ENCODE measurements at regions not wholly inside any gene's neighbourhood (a gene's known extent, or its start where the extent isn't known, plus 50 kb on each side); places are given as distances from the start of the nearest gene placed in this dataset.

DNA sequence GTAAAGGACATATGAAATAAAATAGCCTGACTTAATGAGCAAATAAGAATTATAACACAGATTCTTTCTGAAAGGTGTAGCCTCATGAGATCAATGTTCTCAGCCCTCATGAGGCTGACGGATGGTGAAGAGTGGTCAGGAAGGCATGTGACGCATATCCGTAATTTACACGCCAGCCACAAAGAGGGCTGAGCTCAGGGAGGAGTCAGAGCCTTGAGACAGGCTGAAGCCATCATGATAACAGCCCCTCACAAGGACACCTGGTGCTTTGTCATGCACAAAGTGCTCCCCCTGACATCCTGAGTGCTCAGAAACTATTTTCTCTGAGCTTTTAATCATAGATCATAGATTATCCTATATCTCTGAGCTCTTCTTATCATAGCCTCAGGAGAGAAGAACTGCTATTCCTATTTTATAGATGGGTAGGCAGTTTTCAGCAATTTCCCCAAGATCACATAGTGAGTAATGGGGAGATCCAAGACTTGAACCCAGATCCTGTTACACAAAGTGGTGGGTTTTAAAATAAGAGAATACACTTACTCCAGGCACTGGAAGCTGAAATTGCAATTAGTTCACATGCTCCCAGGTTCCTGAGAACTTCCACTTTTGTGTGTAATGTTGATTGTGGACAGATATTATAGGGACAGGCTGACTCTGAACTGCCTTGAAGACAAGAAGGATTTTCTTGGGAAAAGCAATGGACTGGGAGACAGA, 267.1 kb downstream of the RPLP1 start:
- H3K36me3 Mint-ChIP-seq (ENCODE audit: insufficient read depth): peaks cover 13% of the 10 kb centered on the region
- H3K4me3 Mint-ChIP-seq: peak overlapping the region; percentile 34
- DNase-seq (ENCODE audit: low spot score in 2 of 2) (peak; percentile 41 to 80), ATAC-seq (replicated peaks; ENCODE audit: extremely low read depth, poor library complexity, severe bottlenecking) (peak; percentile 91)
- H3K27me3 Mint-ChIP-seq: no peaks in the 10 kb centered on the region
- H3K9me3 Mint-ChIP-seq: peaks cover 4% of the 10 kb centered on the region
- H3K27ac Mint-ChIP-seq (ENCODE audit: low read depth): peak overlapping the region; percentile 99
- peaks cover 88% of the 10 kb centered on the region for H3K4me1 Mint-ChIP-seq

DNA sequence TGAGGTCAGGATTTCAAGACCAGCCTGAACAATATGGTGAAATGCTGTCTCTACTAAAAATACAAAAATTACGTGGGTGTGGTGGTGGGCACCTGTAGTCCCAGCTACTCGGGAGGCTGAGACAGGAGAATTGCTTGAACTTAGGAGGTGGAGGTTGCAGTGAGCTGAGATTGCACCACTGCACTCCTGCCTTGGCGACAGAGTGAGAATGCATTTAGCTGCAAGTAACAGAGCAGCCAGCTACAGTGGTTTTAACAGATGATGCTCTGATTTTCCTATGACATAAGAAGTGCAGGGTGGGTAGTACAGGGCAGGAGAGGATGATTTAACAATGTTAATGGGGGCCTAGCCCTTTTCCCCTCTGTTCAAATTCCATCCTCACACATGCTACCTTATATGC, 267.9 kb downstream of the RPLP1 start:
- DNase-seq (ENCODE audit: low spot score in 2 of 2) (no peak), ATAC-seq (replicated peaks; ENCODE audit: extremely low read depth, poor library complexity, severe bottlenecking) (no peak)
- Mint-ChIP-seq H3K4me1 (peaks cover 88% of the 10 kb centered on the region), H3K9me3 (peaks cover 4% of the 10 kb centered on the region), H3K27me3 (no peaks in the 10 kb centered on the region), H3K4me3 (peak overlapping the region; percentile 83), H3K27ac (ENCODE audit: low read depth) (peak overlapping the region; percentile 99), H3K36me3 (ENCODE audit: insufficient read depth) (peaks cover 12% of the 10 kb centered on the region)

DNA sequence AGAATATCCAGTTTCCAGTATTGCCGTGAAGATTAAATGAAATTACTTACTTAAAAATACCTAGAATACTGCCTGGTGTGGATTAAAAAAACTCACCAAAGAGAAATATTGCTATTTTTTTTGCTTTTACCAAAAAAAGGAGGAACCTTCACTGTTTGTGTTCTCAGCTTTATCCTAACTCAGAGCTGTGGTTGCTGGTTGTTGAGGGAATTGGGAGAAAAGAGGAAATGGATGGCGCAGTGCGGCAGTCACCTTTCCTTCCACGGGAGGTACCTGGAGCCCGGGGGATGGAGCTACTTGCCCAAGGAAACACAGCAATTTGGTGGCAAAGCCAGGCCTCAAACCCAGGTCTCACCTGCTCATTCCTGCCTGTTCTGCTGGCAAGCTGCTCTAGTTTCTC, 270.3 kb downstream of the RPLP1 start:
- no peak overlapping the region for H3K27ac Mint-ChIP-seq (ENCODE audit: low read depth)
- H3K36me3 Mint-ChIP-seq (ENCODE audit: insufficient read depth): peaks cover 12% of the 10 kb centered on the region
- H3K9me3 Mint-ChIP-seq: peaks cover 4% of the 10 kb centered on the region
- peaks cover 78% of the 10 kb centered on the region for H3K4me1 Mint-ChIP-seq
- no peaks in the 10 kb centered on the region for H3K27me3 Mint-ChIP-seq
- no peak overlapping the region for H3K4me3 Mint-ChIP-seq
- ATAC-seq (replicated peaks; ENCODE audit: extremely low read depth, poor library complexity, severe bottlenecking) (no peak), DNase-seq (ENCODE audit: low spot score in 2 of 2) (no peak)

DNA sequence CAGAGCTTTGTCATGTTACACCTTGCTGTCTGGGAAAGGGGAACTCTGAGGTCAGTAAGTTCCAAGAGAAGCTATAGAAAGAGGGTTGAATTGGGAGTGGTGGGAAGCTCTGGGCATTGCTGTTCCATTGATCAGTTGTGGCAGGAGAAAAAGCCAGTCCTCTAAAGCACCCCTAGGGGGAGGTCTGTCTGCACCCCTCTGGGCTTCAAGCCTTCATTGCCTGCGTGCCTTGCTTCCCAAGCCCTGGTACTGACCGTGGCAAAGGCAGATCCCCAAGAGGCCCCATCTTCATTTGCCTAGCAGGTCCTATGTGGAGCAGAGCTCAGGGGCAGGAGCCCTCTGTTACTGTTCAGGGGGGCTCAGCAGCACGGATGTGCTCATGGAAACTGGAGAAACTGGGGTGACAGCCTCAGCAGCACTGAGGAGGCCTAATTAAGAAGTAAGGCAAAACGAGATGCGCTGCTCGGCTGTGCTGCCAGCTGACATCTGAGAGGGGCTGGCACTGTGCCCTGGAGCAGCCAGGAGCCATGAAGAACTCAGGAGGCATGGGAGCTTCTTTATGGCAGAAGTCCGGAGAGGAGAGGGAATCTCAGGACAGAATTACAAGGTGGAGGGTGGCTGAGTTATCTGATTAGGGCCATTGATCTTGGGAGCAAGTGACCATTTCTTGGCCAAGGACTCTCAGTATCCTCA, 270.9 kb downstream of the RPLP1 start:
- DNase-seq (ENCODE audit: low spot score in 2 of 2) (no peak), ATAC-seq (replicated peaks; ENCODE audit: extremely low read depth, poor library complexity, severe bottlenecking) (no peak)
- Mint-ChIP-seq H3K36me3 (ENCODE audit: insufficient read depth) (peaks cover 10% of the 10 kb centered on the region), H3K27me3 (no peaks in the 10 kb centered on the region), H3K27ac (ENCODE audit: low read depth) (no peak overlapping the region), H3K9me3 (peaks cover 4% of the 10 kb centered on the region), H3K4me1 (peaks cover 73% of the 10 kb centered on the region), H3K4me3 (no peak overlapping the region)

DNA sequence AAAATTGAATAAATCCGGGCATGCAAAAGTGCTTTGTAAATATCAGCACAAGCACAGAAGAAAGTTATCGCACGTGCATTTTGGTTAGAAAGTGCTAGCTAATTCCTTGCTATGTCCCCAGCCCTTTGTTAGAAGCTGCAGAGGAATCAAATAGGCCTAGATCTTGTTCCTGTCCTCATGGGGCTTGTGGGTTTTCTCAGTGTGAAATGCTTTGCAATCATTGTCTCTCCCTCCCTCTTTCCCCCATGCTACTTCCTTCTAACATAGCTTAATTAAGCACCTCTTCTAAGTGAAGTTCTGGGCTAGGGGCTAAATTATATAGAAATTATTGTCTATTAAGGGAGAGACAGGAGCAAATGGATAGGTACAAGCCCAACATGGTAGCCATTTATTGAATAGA, 271.7 kb downstream of the RPLP1 start:
- Mint-ChIP-seq H3K9me3 (peaks cover 4% of the 10 kb centered on the region), H3K27ac (ENCODE audit: low read depth) (no peak overlapping the region), H3K27me3 (no peaks in the 10 kb centered on the region), H3K4me1 (peaks cover 72% of the 10 kb centered on the region), H3K36me3 (ENCODE audit: insufficient read depth) (peaks cover 10% of the 10 kb centered on the region), H3K4me3 (no peak overlapping the region)
- ATAC-seq (replicated peaks; ENCODE audit: extremely low read depth, poor library complexity, severe bottlenecking) (no peak), DNase-seq (ENCODE audit: low spot score in 2 of 2) (no peak)

DNA sequence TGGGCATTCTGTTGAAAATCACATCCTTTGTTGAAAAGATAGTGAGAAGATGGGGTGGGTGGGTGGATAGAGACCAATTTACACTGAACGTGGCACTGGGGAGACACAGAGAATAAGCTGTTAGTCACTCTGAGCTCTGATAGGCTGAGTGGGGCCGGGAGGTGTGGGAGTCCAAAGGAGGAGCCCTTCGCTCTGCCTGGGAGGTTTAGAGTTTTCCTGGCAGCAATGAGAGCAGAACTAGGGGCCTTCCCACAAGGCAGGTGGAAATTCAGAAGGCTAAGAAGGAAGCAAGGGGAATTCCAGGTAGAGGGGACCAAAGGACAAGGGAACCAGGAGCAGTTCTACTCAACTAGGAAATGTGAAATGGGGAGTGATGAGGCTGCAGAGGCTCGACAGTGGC, 272.7 kb downstream of the RPLP1 start:
- no peak overlapping the region for H3K4me3 Mint-ChIP-seq
- peaks cover 66% of the 10 kb centered on the region for H3K4me1 Mint-ChIP-seq

DNA sequence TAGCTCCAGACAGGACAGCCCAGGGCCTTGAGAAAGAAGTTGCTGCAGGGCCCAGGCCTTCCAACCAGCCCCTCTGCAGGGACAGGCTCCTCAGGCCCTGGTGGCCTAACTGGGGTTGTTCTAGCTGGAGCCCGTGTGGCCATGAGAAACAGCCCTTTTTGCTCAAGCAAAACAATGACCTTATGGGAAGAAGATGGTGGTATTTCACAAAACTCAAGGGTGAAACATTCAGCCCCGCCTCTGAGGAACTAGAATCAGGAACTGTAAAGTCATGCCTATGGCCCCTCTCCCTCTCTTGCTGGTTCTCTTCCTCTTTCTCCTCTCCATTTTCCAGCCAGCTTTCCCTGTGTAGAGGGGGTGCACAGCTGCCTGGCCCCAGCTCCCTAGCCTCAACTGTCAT, 273.3 kb downstream of the RPLP1 start:
- Mint-ChIP-seq H3K27me3 (no peaks in the 10 kb centered on the region), H3K27ac (ENCODE audit: low read depth) (peak overlapping the region; percentile 18), H3K9me3 (no peaks in the 10 kb centered on the region), H3K4me3 (no peak overlapping the region), H3K4me1 (peaks cover 59% of the 10 kb centered on the region), H3K36me3 (ENCODE audit: insufficient read depth) (peaks cover 8% of the 10 kb centered on the region)
- DNase-seq (ENCODE audit: low spot score in 2 of 2) (no peak), ATAC-seq (replicated peaks; ENCODE audit: extremely low read depth, poor library complexity, severe bottlenecking) (no peak)

More for the DNA sequence above, 272.7 kb downstream of the RPLP1 start:
- ATAC-seq (replicated peaks; ENCODE audit: extremely low read depth, poor library complexity, severe bottlenecking) (no peak), DNase-seq (ENCODE audit: low spot score in 2 of 2) (no peak)
- peaks cover 8% of the 10 kb centered on the region for H3K36me3 Mint-ChIP-seq (ENCODE audit: insufficient read depth)
- no peak overlapping the region for H3K27ac Mint-ChIP-seq (ENCODE audit: low read depth)
- H3K27me3 Mint-ChIP-seq: no peaks in the 10 kb centered on the region
- peaks cover 4% of the 10 kb centered on the region for H3K9me3 Mint-ChIP-seq

DNA sequence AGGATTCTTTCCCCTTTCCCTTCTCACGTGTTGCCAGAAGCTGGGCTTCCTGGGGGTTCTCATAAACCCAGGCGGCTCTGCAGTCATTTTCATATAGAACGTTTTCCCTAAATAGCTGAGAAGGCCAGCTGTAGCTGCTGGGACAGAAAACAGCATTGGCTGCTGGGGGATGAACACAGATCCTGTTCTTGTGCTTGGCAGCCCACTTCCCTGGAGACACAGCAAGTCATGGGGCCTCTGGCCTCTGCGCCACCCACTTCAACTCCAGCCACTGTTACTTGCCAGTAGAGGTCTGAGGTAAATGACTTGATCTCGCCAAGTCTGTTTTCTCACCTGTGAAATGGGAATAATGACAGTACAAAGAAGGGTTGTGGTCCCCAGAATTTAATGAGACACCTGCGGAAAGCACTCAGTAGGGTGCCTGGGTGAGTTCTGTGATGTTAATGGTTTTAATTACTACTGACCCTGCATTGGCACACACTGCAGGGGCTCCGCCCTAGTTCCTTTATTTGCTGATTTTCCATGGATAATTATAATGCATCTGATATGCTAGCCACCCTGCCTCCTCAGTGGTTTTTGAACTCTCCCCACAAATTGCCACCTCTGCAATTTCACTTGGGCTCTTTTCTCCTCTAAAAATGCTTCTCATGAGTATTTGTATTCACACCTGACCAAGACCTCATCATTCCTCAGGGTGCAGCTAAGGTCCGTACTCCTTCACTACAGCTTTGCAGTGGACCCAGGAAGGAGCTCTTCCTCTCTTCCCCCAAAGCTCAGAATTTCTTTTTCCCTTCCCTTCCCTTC, 274.7 kb downstream of the RPLP1 start:
- ATAC-seq (replicated peaks; ENCODE audit: extremely low read depth, poor library complexity, severe bottlenecking) (no peak), DNase-seq (ENCODE audit: low spot score in 2 of 2) (no peak)
- Mint-ChIP-seq H3K9me3 (no peaks in the 10 kb centered on the region), H3K36me3 (ENCODE audit: insufficient read depth) (peaks cover 1% of the 10 kb centered on the region), H3K4me1 (peaks cover 45% of the 10 kb centered on the region), H3K27ac (ENCODE audit: low read depth) (no peak overlapping the region), H3K4me3 (no peak overlapping the region), H3K27me3 (no peaks in the 10 kb centered on the region)

DNA sequence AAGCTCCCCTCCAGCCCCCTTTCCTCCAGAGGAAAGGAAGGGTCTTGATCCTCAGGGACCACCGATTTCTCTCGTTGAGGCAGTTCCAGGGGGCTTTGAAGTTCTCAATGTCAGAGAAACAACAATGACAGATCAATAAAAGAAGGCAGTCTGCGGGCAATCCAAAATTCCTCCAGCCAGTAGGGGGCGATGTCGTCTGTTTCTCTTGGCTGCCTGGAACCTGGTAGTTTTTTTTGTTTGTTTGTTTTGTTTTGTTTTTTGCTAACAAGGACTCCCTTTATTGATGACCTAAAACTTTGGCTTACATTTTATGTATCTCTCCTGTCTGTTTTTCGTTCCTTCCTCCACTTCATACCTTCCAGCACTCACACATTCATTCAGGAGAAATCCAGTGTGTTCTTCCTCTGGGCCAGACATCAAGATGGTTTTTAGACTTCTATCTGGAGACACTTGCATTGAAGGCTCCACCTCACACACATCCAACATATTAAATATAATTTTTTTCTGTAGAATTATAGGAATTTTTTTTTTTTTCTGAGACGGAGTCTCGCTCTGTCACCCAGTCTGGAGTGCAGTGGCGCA, 276.6 kb downstream of the RPLP1 start:
- Mint-ChIP-seq H3K4me3 (no peak overlapping the region), H3K27ac (ENCODE audit: low read depth) (no peak overlapping the region), H3K36me3 (ENCODE audit: insufficient read depth) (no peaks in the 10 kb centered on the region), H3K4me1 (peaks cover 31% of the 10 kb centered on the region), H3K27me3 (no peaks in the 10 kb centered on the region), H3K9me3 (no peaks in the 10 kb centered on the region)
- ATAC-seq (replicated peaks; ENCODE audit: extremely low read depth, poor library complexity, severe bottlenecking) (peak; percentile 28), DNase-seq (ENCODE audit: low spot score in 2 of 2) (peak; percentile 57 to 83)

DNA sequence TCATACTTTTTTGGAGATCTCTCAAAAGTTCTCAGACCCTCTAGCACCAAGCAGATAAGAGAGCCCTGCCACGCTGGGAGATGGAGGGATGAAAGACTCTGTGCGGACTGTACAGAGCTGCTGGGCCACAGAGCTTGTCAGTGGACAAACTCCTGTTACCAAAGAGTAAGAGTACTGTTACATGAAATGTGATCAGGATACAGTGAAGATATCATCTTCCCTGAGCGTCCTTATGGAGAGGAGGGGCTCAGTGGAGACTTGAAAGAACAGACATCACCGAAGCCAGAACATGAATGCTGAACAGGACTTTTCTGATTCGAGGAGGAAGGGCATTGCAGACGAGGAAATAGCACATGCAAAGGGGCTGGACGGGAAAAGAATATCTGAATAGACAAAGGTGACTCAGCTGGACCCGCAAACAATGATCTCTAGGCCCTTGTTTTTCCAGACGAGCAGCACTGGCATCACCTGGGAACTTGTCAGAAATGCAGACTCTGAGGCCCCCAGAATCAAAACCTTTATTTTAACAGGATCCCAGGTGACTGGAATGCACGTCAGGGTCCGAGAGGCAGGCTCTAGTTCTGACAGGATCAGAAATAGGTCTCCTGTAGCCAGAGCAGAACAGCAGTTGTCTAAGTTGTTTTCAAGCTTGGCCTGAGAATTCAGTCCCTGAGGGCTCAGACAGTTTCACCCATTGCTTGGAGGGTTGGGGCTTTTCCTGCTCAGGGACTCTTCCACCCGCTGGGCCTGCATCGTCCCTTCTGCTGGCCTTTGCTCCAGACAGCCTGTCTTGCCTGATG, 277.9 kb downstream of the RPLP1 start:
- H3K27ac Mint-ChIP-seq (ENCODE audit: low read depth): no peak overlapping the region
- ATAC-seq (replicated peaks; ENCODE audit: extremely low read depth, poor library complexity, severe bottlenecking): no peak
- no peaks in the 10 kb centered on the region for H3K27me3 Mint-ChIP-seq

DNA sequence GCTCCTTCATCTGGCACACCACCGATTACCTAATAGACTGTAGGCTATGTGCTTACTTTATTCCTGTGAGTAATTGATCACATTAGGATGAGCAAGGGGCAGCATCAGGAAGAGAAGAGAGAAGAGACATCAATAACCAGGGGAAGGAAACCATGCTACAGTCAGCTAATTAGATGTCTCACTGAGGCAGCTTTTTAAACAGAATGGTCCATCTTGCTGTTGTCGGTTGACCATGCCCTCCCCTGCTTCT, 278.4 kb downstream of the RPLP1 start:
- Mint-ChIP-seq H3K4me3 (no peak overlapping the region), H3K4me1 (peaks cover 16% of the 10 kb centered on the region), H3K36me3 (ENCODE audit: insufficient read depth) (no peaks in the 10 kb centered on the region), H3K27ac (ENCODE audit: low read depth) (no peak overlapping the region), H3K9me3 (no peaks in the 10 kb centered on the region), H3K27me3 (no peaks in the 10 kb centered on the region)
- DNase-seq (ENCODE audit: low spot score in 2 of 2) (no peak), ATAC-seq (replicated peaks; ENCODE audit: extremely low read depth, poor library complexity, severe bottlenecking) (no peak)

More for the DNA sequence above, 277.9 kb downstream of the RPLP1 start:
- Mint-ChIP-seq H3K4me3 (no peak overlapping the region), H3K4me1 (peaks cover 19% of the 10 kb centered on the region), H3K36me3 (ENCODE audit: insufficient read depth) (no peaks in the 10 kb centered on the region), H3K9me3 (no peaks in the 10 kb centered on the region)
- no peak for DNase-seq (ENCODE audit: low spot score in 2 of 2)

DNA sequence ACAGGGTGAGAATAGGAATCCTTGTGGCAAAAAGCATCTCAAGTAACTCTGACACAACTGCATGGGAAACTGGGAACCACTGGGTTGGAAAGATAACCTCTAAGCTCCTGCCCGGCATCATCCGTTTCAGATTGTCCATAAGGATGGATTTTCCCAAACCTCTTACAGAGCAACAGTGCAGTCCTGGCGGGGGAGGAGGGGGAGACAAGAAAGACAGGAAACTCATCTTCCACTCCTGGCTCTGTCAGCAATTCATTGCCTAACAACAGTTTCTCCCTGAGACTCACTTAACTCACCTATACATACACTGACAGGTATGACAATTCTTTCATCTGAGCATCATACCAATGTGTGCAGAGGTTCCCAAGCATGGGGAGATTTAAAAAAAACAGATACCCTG, 279.0 kb downstream of the RPLP1 start:
- Mint-ChIP-seq H3K9me3 (no peaks in the 10 kb centered on the region), H3K4me3 (no peak overlapping the region), H3K4me1 (peaks cover 11% of the 10 kb centered on the region), H3K36me3 (ENCODE audit: insufficient read depth) (no peaks in the 10 kb centered on the region), H3K27me3 (no peaks in the 10 kb centered on the region), H3K27ac (ENCODE audit: low read depth) (no peak overlapping the region)
- DNase-seq (ENCODE audit: low spot score in 2 of 2) (no peak), ATAC-seq (replicated peaks; ENCODE audit: extremely low read depth, poor library complexity, severe bottlenecking) (no peak)

Data from central memory CD8-positive, alpha-beta T cell (primary cell).